PC-9 (cell line): ENCODE measurements at regions not wholly inside any gene's neighbourhood (a gene's known extent, or its start where the extent isn't known, plus 50 kb on each side); places are given as distances from the start of the nearest gene placed in this dataset.

Experiments
- BruUV-seq: library from RNA; stranded (reverse); fragments of 400-500 nt; replicated peaks from 2 replicates; lab custom pipeline; 2021; lab: Mats Ljungman, UMichigan
- CTCF ChIA-PET: fragments of 300-600 bp; sonication (Branson Sonifier 250); formaldehyde crosslinking; loops from one replicate; lab custom pipeline; 2022; ENCODE audit warnings: antibody characterized with exemption; lab: Charles Lee
- POLR2A ChIA-PET: fragments of 300-600 bp; sonication (Branson Sonifier 250); formaldehyde crosslinking; loops from one replicate; lab custom pipeline; 2022; ENCODE audit warnings: antibody characterized with exemption; ENCODE audit not compliant: unreplicated experiment; lab: Charles Lee
- DNase-seq, 2 experiments: peaks; one replicate each; pipeline versions ENCODE4 v3.0.0 to v3.0.0-alpha.2; 2015 to 2022; ENCODE audit warnings: mixed read lengths in 1 of 2
- H2AFZ ChIP-seq: fragments of 200-600 bp; sonication (generic); 2 replicates; pipeline ENCODE4 v1.8.1; 2017; ENCODE audit warnings: antibody characterized with exemption
- H3F3A ChIP-seq: fragments of 200-600 bp; sonication (generic); 2 replicates; pipeline ENCODE4 v1.8.1; 2017; ENCODE audit warnings: antibody characterized with exemption, mild to moderate bottlenecking, low read depth; ENCODE audit not compliant: insufficient read depth
- H3K27ac ChIP-seq: fragments of 200-600 bp; sonication (generic); 2 replicates; pipeline ENCODE4 v1.6.1; 2016; ENCODE audit warnings: mixed run types
- H3K27me3 ChIP-seq: fragments of 200-600 bp; sonication (generic); 2 replicates; pipeline ENCODE4 v1.6.1; 2016; ENCODE audit warnings: low read depth, mixed run types; ENCODE audit not compliant: insufficient read depth
- H3K36me3 ChIP-seq: fragments of 200-600 bp; sonication (generic); 2 replicates; pipeline ENCODE4 v1.6.1; 2016; ENCODE audit warnings: low read depth, mixed run types
- H3K4me1 ChIP-seq: fragments of 200-600 bp; sonication (generic); replicated peaks from 2 replicates; pipeline ENCODE4 v1.6.1; 2016; ENCODE audit warnings: mixed run types; ENCODE audit not compliant: insufficient read depth
- H3K4me2 ChIP-seq: fragments of 200-600 bp; sonication (generic); 2 replicates; pipeline ENCODE4 v1.6.1; 2017; ENCODE audit warnings: mixed run types
- H3K4me3 ChIP-seq: fragments of 200-600 bp; sonication (generic); 2 replicates; pipeline ENCODE4 v1.6.1; 2016; ENCODE audit warnings: mixed run types
- H3K79me2 ChIP-seq: fragments of 200-600 bp; sonication (generic); 2 replicates; pipeline ENCODE4 v1.6.1; 2017; ENCODE audit warnings: low read depth, mixed run types
- H3K9me2 ChIP-seq: fragments of 200-600 bp; sonication (generic); 2 replicates; pipeline ENCODE4 v1.8.1; 2017; ENCODE audit warnings: mild to moderate bottlenecking; ENCODE audit not compliant: insufficient read depth
- H3K9me3 ChIP-seq: fragments of 200-600 bp; sonication (generic); 2 replicates; pipeline ENCODE4 v1.8.1; 2016; ENCODE audit warnings: low read depth; ENCODE audit not compliant: insufficient read depth
- H4K20me1 ChIP-seq: fragments of 200-600 bp; sonication (generic); 2 replicates; pipeline ENCODE4 v1.8.1; 2017; ENCODE audit not compliant: insufficient read depth
- CTCF ChIP-seq: fragments of 200-600 bp; sonication (generic); conservative IDR thresholded peaks from 2 replicates; pipeline ENCODE4 v1.6.1; 2017; ENCODE audit warnings: mixed run types, antibody characterized with exemption, mild to moderate bottlenecking, moderate library complexity
- EZH2 ChIP-seq: fragments of 200-600 bp; sonication (generic); IDR thresholded peaks from 2 replicates; pipeline ENCODE4 v1.8.0; 2017; ENCODE audit warnings: antibody characterized with exemption, low read depth
- intact Hi-C: fragments of 100-400 bp; cut with micrococcal nuclease; formaldehyde crosslinking; loops from one replicate; pipeline ENCODE4 v1.10.0; 2022; ENCODE audit not compliant: unreplicated experiment

- no peak overlapping the region for H3K27ac ChIP-seq
- no peaks in the 10 kb centered on the region for H3K79me2 ChIP-seq
- no peaks in the 10 kb centered on the region for H4K20me1 ChIP-seq
- H3K36me3 ChIP-seq = no peaks in the 10 kb centered on the region
- H2AFZ ChIP-seq = no peak overlapping the region
- intact Hi-C loops = no loop called here
- no peak for TF ChIP-seq EZH2
- no peak for TF ChIP-seq CTCF
- no peak overlapping the region for H3K4me3 ChIP-seq
- no peaks in the 10 kb centered on the region for H3K4me1 ChIP-seq
- POLR2A ChIA-PET = no interaction called here
- CTCF ChIA-PET = no interaction called here
- no peak for DNase-seq
- no peaks in the 10 kb centered on the region for H3K9me2 ChIP-seq
- H3K27me3 ChIP-seq = no peaks in the 10 kb centered on the region
- H3K4me2 ChIP-seq = no peak overlapping the region
- no TSS peak for BruUV-seq
- H3F3A ChIP-seq = no peaks in the 10 kb centered on the region
- H3K9me3 ChIP-seq = no peaks in the 10 kb centered on the region
Observed at GRCh38 chr2:13091455-13091854, 374.7 kb downstream of the TRIB2 start.

GRCh38 chr2:13091861-13092378 is 375.2 kb downstream of the TRIB2 start:
- Histone ChIP-seq H3F3A (no peaks in the 10 kb centered on the region), H3K9me2 (no peaks in the 10 kb centered on the region), H3K79me2 (no peaks in the 10 kb centered on the region), H3K4me3 (no peak overlapping the region), H2AFZ (no peak overlapping the region), H3K27ac (no peak overlapping the region), H3K4me1 (no peaks in the 10 kb centered on the region), H3K36me3 (no peaks in the 10 kb centered on the region), H3K9me3 (no peaks in the 10 kb centered on the region), H3K4me2 (no peak overlapping the region), H4K20me1 (no peaks in the 10 kb centered on the region), H3K27me3 (no peaks in the 10 kb centered on the region)
- no peak for DNase-seq
- BruUV-seq = no TSS peak
- CTCF ChIA-PET = no interaction called here
- TF ChIP-seq CTCF = no peak
- TF ChIP-seq EZH2 = no peak
- POLR2A ChIA-PET = no interaction called here
- intact Hi-C loops = no loop called here

- ChIA-PET POLR2A (no interaction called here), CTCF (no interaction called here)
- BruUV-seq = no TSS peak
- Histone ChIP-seq H3K9me2 (no peaks in the 10 kb centered on the region), H2AFZ (no peak overlapping the region), H3K27ac (no peak overlapping the region), H3K36me3 (no peaks in the 10 kb centered on the region), H3K9me3 (no peaks in the 10 kb centered on the region), H4K20me1 (no peaks in the 10 kb centered on the region), H3K4me1 (no peaks in the 10 kb centered on the region), H3K4me2 (no peak overlapping the region), H3K27me3 (no peaks in the 10 kb centered on the region), H3K4me3 (no peak overlapping the region), H3K79me2 (no peaks in the 10 kb centered on the region), H3F3A (no peaks in the 10 kb centered on the region)
- no peak for DNase-seq
- intact Hi-C loops = no loop called here
- no peak for TF ChIP-seq EZH2
Observed at GRCh38 chr2:13093416-13093991, 376.8 kb downstream of the TRIB2 start.
